Stomach (tissue), 8 donors: ENCODE measurements at regions not wholly inside any gene's neighbourhood (a gene's known extent, or its start where the extent isn't known, plus 50 kb on each side); places are given as distances from the start of the nearest gene placed in this dataset.
A peak's percentile ranks its signal among the peaks of the same experiment; 100 is the strongest.

ENCODE experiments used
- DNase-seq, 2 donors: peaks; one replicate each; pipeline versions ENCODE4 v3.0.0 to v3.0.0-alpha.2; 2013 to 2019
- H3K27ac ChIP-seq, 5 donors: fragments of 200-600 bp in 4 of 5; sonication (generic) in 4 of 5; one replicate each; pipeline ENCODE4 v1.5.1; 2013 to 2019; ENCODE audit warnings: mild to moderate bottlenecking in 1 of 5, moderate library complexity in 1 of 5
- H3K27me3 ChIP-seq, 3 donors: fragments of 200-600 bp; sonication (generic); one replicate each; pipeline ENCODE4 v1.5.1; 2017 to 2019; ENCODE audit warnings: mixed run types in 1 of 3
- H3K36me3 ChIP-seq, 4 donors: fragments of 200-600 bp; sonication (generic); 1 replicate in 3 of 4; 2 replicates in 1 of 4; pipeline ENCODE4 v1.5.1; 2016 to 2019
- H3K4me1 ChIP-seq, 4 donors: fragments of 200-600 bp; sonication (generic); one replicate each; pipeline ENCODE4 v1.5.1; 2016 to 2019
- H3K4me3 ChIP-seq, 4 donors: fragments of 200-600 bp; sonication (generic) in 3 of 4; one replicate each; pipeline ENCODE4 v1.5.1; 2016 to 2019; ENCODE audit warnings: mild to moderate bottlenecking in 1 of 4
- H3K9me3 ChIP-seq, 4 donors: fragments of 200-600 bp; sonication (generic); one replicate each; pipeline ENCODE4 v1.5.1; 2016 to 2019
- CTCF ChIP-seq, 7 experiments: fragments of 450-650 bp in 4 of 7; fragments of 200-600 bp in 3 of 7; sonication (generic) in 3 of 7; IDR thresholded peaks; one replicate each; pipeline ENCODE4 v1.5.1; 2016 to 2019; ENCODE audit warnings: antibody characterized with exemption in 7 of 7, control low read depth in 2 of 7, mild to moderate bottlenecking in 1 of 7
- EP300 ChIP-seq: sonication (generic); formaldehyde crosslinking; IDR thresholded peaks from one replicate; pipeline ENCODE4 v1.6.1; 2017; ENCODE audit warnings: antibody characterized with exemption
- POLR2A ChIP-seq, 4 donors: fragments of 450-650 bp; IDR thresholded peaks; one replicate each; pipeline ENCODE4 v1.6.1; 2016; ENCODE audit warnings: antibody characterized with exemption in 4 of 4, control low read depth in 2 of 4, mild to moderate bottlenecking in 1 of 4, moderate library complexity in 1 of 4
- POLR2AphosphoS5 ChIP-seq, 3 donors: sonication (generic); formaldehyde crosslinking; IDR thresholded peaks; one replicate each; pipeline ENCODE4 v1.6.1; 2016; ENCODE audit warnings: antibody characterized with exemption in 3 of 3
- WGBS, 5 donors: extraction: QIAGEN DNeasy Blood & Tissue Kit in 3 of 5; methylation state at CpG; one replicate each; pipeline versions ENCODE4 v1.1.5 to v1.1.7; 2013 to 2018; 5-methylcytosine and 5-hydroxymethylcytosine counted together
- intact Hi-C: fragments of 100-400 bp; cut with DNase I; formaldehyde crosslinking; loops from one replicate; pipeline ENCODE4 v1.15.1; 2023; ENCODE audit warnings: low total_unique reads
- donor health status: healthy with polysubstance abuse.
- donor health status: Bipolar disorder and iron deficiency.
- donor health status: healthy.

GRCh38 chr3:177519588-177519987, 322.3 kb upstream of the TBL1XR1 start:
- Histone ChIP-seq H3K4me1 (peaks cover 9 to 30% (median 11%) of the 10 kb centered on the region in 4 donors), H3K27me3 (no peaks in the 10 kb centered on the region), H3K4me3 (no peak overlapping the region), H3K36me3 (no peaks in the 10 kb centered on the region), H3K9me3 (no peaks in the 10 kb centered on the region), H3K27ac (no peak overlapping the region)
- intact Hi-C loops: no loop called here
- WGBS, 5 donors: 91 to 98% (median 97%) methylated on average over 13 of the region's 13 CpGs
- no peak for DNase-seq
- TF ChIP-seq CTCF (IDR thresholded peaks at IDR 0.05) (no peak), POLR2A (IDR thresholded peaks at IDR 0.05) (no peak), POLR2AphosphoS5 (IDR thresholded peaks at IDR 0.05) (no peak), EP300 (no peak)

GRCh38 chr3:177521305-177521704, 324.0 kb upstream of the TBL1XR1 start:
- no peaks in the 10 kb centered on the region for H3K36me3 ChIP-seq
- peaks cover 4 to 29% (median 6%) of the 10 kb centered on the region in 4 donors for H3K4me1 ChIP-seq
- 43 to 62% (median 55%) methylated on average over 8 of the region's 8 CpGs for WGBS, 5 donors
- H3K4me3 ChIP-seq: no peak overlapping the region
- H3K27me3 ChIP-seq: no peaks in the 10 kb centered on the region
- no peak overlapping the region for H3K27ac ChIP-seq
- intact Hi-C loops: no loop called here
- peak; percentile 77 to 87 for DNase-seq
- H3K9me3 ChIP-seq: no peaks in the 10 kb centered on the region
- TF ChIP-seq POLR2AphosphoS5 (IDR thresholded peaks at IDR 0.05): no peak
- TF ChIP-seq CTCF (IDR thresholded peaks at IDR 0.05): peak in 4 of 7 experiments; percentile 13 to 61 (median 49)
- TF ChIP-seq EP300: no peak

- 73 to 87% (median 77%) methylated on average over 4 of the region's 4 CpGs for WGBS, 5 donors
- no peak overlapping the region for H3K4me3 ChIP-seq
- intact Hi-C loops: no loop called here
- H3K36me3 ChIP-seq: no peaks in the 10 kb centered on the region
- no peak overlapping the region for H3K27ac ChIP-seq
- H3K27me3 ChIP-seq: no peaks in the 10 kb centered on the region
- TF ChIP-seq CTCF (IDR thresholded peaks at IDR 0.05) (no peak), POLR2AphosphoS5 (IDR thresholded peaks at IDR 0.05) (no peak), EP300 (no peak), POLR2A (IDR thresholded peaks at IDR 0.05) (no peak)
- H3K9me3 ChIP-seq: no peaks in the 10 kb centered on the region
- no peak for DNase-seq
- H3K4me1 ChIP-seq: peaks cover 0 to 25% (median 2%) of the 10 kb centered on the region in 4 donors
These were observed 324.8 kb upstream of the TBL1XR1 start for GRCh38 chr3:177522051-177522450.

- Histone ChIP-seq H3K4me1 (peaks cover 0 to 35% (median 4%) of the 10 kb centered on the region in 4 donors), H3K27me3 (no peaks in the 10 kb centered on the region), H3K4me3 (no peak overlapping the region), H3K9me3 (no peaks in the 10 kb centered on the region), H3K27ac (no peak overlapping the region), H3K36me3 (no peaks in the 10 kb centered on the region)
- no peak for TF ChIP-seq EP300
- no peak for TF ChIP-seq POLR2AphosphoS5 (IDR thresholded peaks at IDR 0.05)
- no peak for TF ChIP-seq POLR2A (IDR thresholded peaks at IDR 0.05)
- no peak for TF ChIP-seq CTCF (IDR thresholded peaks at IDR 0.05)
- intact Hi-C loops: no loop called here
- no peak for DNase-seq
- 58 to 64% (median 59%) methylated on average over 3 of the region's 3 CpGs for WGBS, 5 donors
These were observed 325.9 kb upstream of the TBL1XR1 start for GRCh38 chr3:177523067-177523675.
